Body of pancreas (tissue), 4 donors: ENCODE measurements at regions not wholly inside any gene's neighbourhood (a gene's known extent, or its start where the extent isn't known, plus 50 kb on each side); places are given as distances from the start of the nearest gene placed in this dataset.

ENCODE experiments used
- ATAC-seq: fragments of 150-250 bp; one replicate; pipeline ENCODE4 v1.9.1; 2016
- DNase-seq, 4 donors: peaks; one replicate each; pipeline ENCODE4 v3.0.0-alpha.2; 2019
- H3K27ac ChIP-seq, 4 donors: fragments of 200-600 bp; sonication (generic); 1 replicate in 3 of 4; 2 replicates in 1 of 4; pipeline versions ENCODE4 v1.5.1 to v1.6.1; 2016 to 2019; ENCODE audit warnings: mild to moderate bottlenecking in 1 of 4, mixed read lengths in 1 of 4, moderate library complexity in 1 of 4
- H3K27me3 ChIP-seq, 2 donors: fragments of 200-600 bp; sonication (generic); one replicate each; pipeline ENCODE4 v1.6.0; 2016; ENCODE audit warnings: mild to moderate bottlenecking in 1 of 2
- H3K36me3 ChIP-seq, 2 donors: fragments of 200-600 bp; sonication (generic); replicated peaks in 1 of 2; 2 replicates each; pipeline ENCODE4 v1.5.1; 2016; ENCODE audit warnings: low read depth in 2 of 2; ENCODE audit not compliant: insufficient read depth in 1 of 2
- H3K4me1 ChIP-seq: fragments of 200-600 bp; sonication (generic); one replicate; pipeline ENCODE4 v1.6.0; 2016
- H3K4me3 ChIP-seq, 2 donors: fragments of 200-600 bp; sonication (generic); 1 replicate in 1 of 2; 2 replicates in 1 of 2; pipeline ENCODE4 v1.5.1; 2016 to 2019
- H3K9me3 ChIP-seq, 3 donors: fragments of 200-600 bp; sonication (generic); 1 replicate in 2 of 3; 2 replicates in 1 of 3; pipeline ENCODE4 v1.5.1; 2016
- CTCF ChIP-seq, 7 experiments: fragments of 450-650 bp in 4 of 7; fragments of 200-600 bp in 3 of 7; sonication (generic) in 3 of 7; IDR thresholded peaks; one replicate each; pipeline ENCODE4 v1.5.1; 2016 to 2019; ENCODE audit warnings: antibody characterized with exemption in 7 of 7
- POLR2A ChIP-seq, 3 donors: fragments of 450-650 bp; IDR thresholded peaks; one replicate each; pipeline ENCODE4 v1.6.1; 2016; ENCODE audit warnings: antibody characterized with exemption in 3 of 3, mild to moderate bottlenecking in 2 of 3
- WGBS, 2 donors: methylation state at CpG; one replicate each; pipeline ENCODE4 v1.1.5; 2017; 5-methylcytosine and 5-hydroxymethylcytosine counted together
- intact Hi-C: fragments of 100-400 bp; cut with DNase I; formaldehyde crosslinking; loops from one replicate; pipeline ENCODE4 v1.15.1; 2023

- DNase-seq (no peak), ATAC-seq (no peak)
- no peak for TF ChIP-seq POLR2A (IDR thresholded peaks at IDR 0.05)
- Histone ChIP-seq H3K9me3 (no peaks in the 10 kb centered on the region), H3K36me3 (no peaks in the 10 kb centered on the region), H3K27me3 (no peaks in the 10 kb centered on the region), H3K4me1 (no peaks in the 10 kb centered on the region), H3K27ac (no peak overlapping the region), H3K4me3 (no peak overlapping the region)
- WGBS, 2 donors = 0 to 25% methylated on average over 1 of the region's 1 CpG
- intact Hi-C loops = no loop called here
Observed at GRCh38 chr4:83894831-83895230, 358.9 kb downstream of the GPAT3 start.

- DNase-seq (no peak), ATAC-seq (no peak)
- Histone ChIP-seq H3K9me3 (no peaks in the 10 kb centered on the region), H3K27me3 (no peaks in the 10 kb centered on the region), H3K27ac (no peak overlapping the region), H3K36me3 (no peaks in the 10 kb centered on the region), H3K4me3 (no peak overlapping the region), H3K4me1 (no peaks in the 10 kb centered on the region)
- TF ChIP-seq POLR2A (IDR thresholded peaks at IDR 0.05) = no peak
- no peak for TF ChIP-seq CTCF (IDR thresholded peaks at IDR 0.05)
- WGBS, 2 donors = 68 to 77% methylated on average over 1 of the region's 1 CpG
- intact Hi-C loops = no loop called here
Observed at GRCh38 chr4:83890816-83891215, 354.9 kb downstream of the GPAT3 start.

GRCh38 chr4:83890231-83890630 is 354.3 kb downstream of the GPAT3 start:
- H3K4me3 ChIP-seq = no peak overlapping the region
- no peaks in the 10 kb centered on the region for H3K4me1 ChIP-seq
- DNase-seq (no peak), ATAC-seq (no peak)
- intact Hi-C loops = no loop called here
- no peak for TF ChIP-seq CTCF (IDR thresholded peaks at IDR 0.05)
- TF ChIP-seq POLR2A (IDR thresholded peaks at IDR 0.05) = no peak
- no peaks in the 10 kb centered on the region for H3K27me3 ChIP-seq
- H3K27ac ChIP-seq = no peak overlapping the region
- no peaks in the 10 kb centered on the region for H3K9me3 ChIP-seq
- 77 to 85% methylated on average over 2 of the region's 2 CpGs for WGBS, 2 donors
- H3K36me3 ChIP-seq = no peaks in the 10 kb centered on the region

- Histone ChIP-seq H3K36me3 (no peaks in the 10 kb centered on the region), H3K27me3 (no peaks in the 10 kb centered on the region), H3K9me3 (no peaks in the 10 kb centered on the region), H3K27ac (no peak overlapping the region), H3K4me1 (no peaks in the 10 kb centered on the region), H3K4me3 (no peak overlapping the region)
- intact Hi-C loops = no loop called here
- ATAC-seq = no peak
- DNase-seq = no peak
- TF ChIP-seq POLR2A (IDR thresholded peaks at IDR 0.05) (no peak), CTCF (IDR thresholded peaks at IDR 0.05) (no peak)
- 59 to 61% methylated on average over 2 of the region's 2 CpGs for WGBS, 2 donors
Observed at GRCh38 chr4:83889802-83890201, 353.9 kb downstream of the GPAT3 start.

GRCh38 chr4:83885256-83886182 is 349.6 kb downstream of the GPAT3 start:
- TF ChIP-seq CTCF (IDR thresholded peaks at IDR 0.05) = no peak
- TF ChIP-seq POLR2A (IDR thresholded peaks at IDR 0.05) = no peak
- H3K4me1 ChIP-seq = no peaks in the 10 kb centered on the region
- DNase-seq = no peak
- no peaks in the 10 kb centered on the region for H3K27me3 ChIP-seq
- intact Hi-C loops = no loop called here
- no peak overlapping the region for H3K4me3 ChIP-seq
- no peak overlapping the region for H3K27ac ChIP-seq
- 57 to 62% methylated on average over 6 of the region's 6 CpGs for WGBS, 2 donors
- H3K9me3 ChIP-seq = no peaks in the 10 kb centered on the region
- no peaks in the 10 kb centered on the region for H3K36me3 ChIP-seq
- ATAC-seq = no peak
